Lung (tissue), 11 donors: ENCODE measurements at regions not wholly inside any gene's neighbourhood (a gene's known extent, or its start where the extent isn't known, plus 50 kb on each side); places are given as distances from the start of the nearest gene placed in this dataset.

Experiments used
- ATAC-seq: fragments of 200-7000 bp; cut with Tn5 transposase; one replicate; pipeline ENCODE4 v1.9.1; 2020; ENCODE audit warnings: moderate number of reproducible peaks; ENCODE audit not compliant: insufficient read depth, low FRiP score
- DNase-seq, 3 donors: peaks; one replicate each; pipeline ENCODE4 v3.0.0-alpha.2; 2013 to 2017
- H3K27ac ChIP-seq, 2 donors: one replicate each; pipeline ENCODE4 v1.5.1; 2013; ENCODE audit warnings: mild to moderate bottlenecking in 2 of 2, moderate library complexity in 2 of 2, control low read depth in 1 of 2, inconsistent platforms in 1 of 2, low read depth in 1 of 2, low read length in 1 of 2
- H3K27me3 ChIP-seq, 3 donors: one replicate each; pipeline ENCODE4 v1.5.1; 2013; ENCODE audit warnings: low read length in 2 of 3; ENCODE audit not compliant: control insufficient read depth in 3 of 3, insufficient read depth in 3 of 3
- H3K36me3 ChIP-seq, 4 donors: one replicate each; pipeline ENCODE4 v1.5.1; 2013; ENCODE audit warnings: low read length in 4 of 4, mild to moderate bottlenecking in 1 of 4, moderate library complexity in 1 of 4; ENCODE audit not compliant: control insufficient read depth in 4 of 4, insufficient read depth in 4 of 4
- H3K4me1 ChIP-seq, 5 donors: one replicate each; pipeline ENCODE4 v1.5.1; 2013; ENCODE audit warnings: low read length in 5 of 5, mild to moderate bottlenecking in 2 of 5, moderate library complexity in 1 of 5; ENCODE audit not compliant: control insufficient read depth in 5 of 5, insufficient read depth in 5 of 5
- H3K4me3 ChIP-seq: one replicate; pipeline ENCODE4 v1.5.1; 2013; ENCODE audit warnings: mild to moderate bottlenecking, control low read depth, moderate library complexity
- H3K9ac ChIP-seq, 2 donors: one replicate each; pipeline ENCODE4 v1.5.1; 2013; ENCODE audit warnings: low read length in 2 of 2, control low read depth in 1 of 2; ENCODE audit not compliant: insufficient read depth in 1 of 2
- H3K9me3 ChIP-seq, 4 donors: one replicate each; pipeline ENCODE4 v1.5.1; 2013; ENCODE audit warnings: low read length in 3 of 4, mild to moderate bottlenecking in 1 of 4, moderate library complexity in 1 of 4; ENCODE audit not compliant: control insufficient read depth in 4 of 4, insufficient read depth in 3 of 4
- CTCF ChIP-seq: IDR thresholded peaks from 2 replicates; pipeline ENCODE4 v1.5.1; 2012; ENCODE audit warnings: mild to moderate bottlenecking; ENCODE audit errors: control extremely low read depth, extremely low read depth
- WGBS, 2 donors: extraction: QIAGEN DNeasy Blood & Tissue Kit; methylation state at CpG; one replicate each; pipeline ENCODE4 v1.1.7; 2013; 5-methylcytosine and 5-hydroxymethylcytosine counted together
- donor health status: control.
- donor health status: control.
- donor health status: Bipolar disorder and iron deficiency.
- donor health status: healthy.
- donor health status: DM: yes; HTN: yes; CAD: no.

GRCh38 chr2:239734436-239735005 lies 290.6 kb downstream of the NDUFA10 start:
- no peak overlapping the region for H3K4me3 ChIP-seq

GRCh38 chr2:239732666-239733010 lies 292.5 kb downstream of the NDUFA10 start:
- no peak for TF ChIP-seq CTCF
- ATAC-seq = no peak
- no peak overlapping the region for H3K27ac ChIP-seq
- H3K36me3 ChIP-seq = no peaks in the 10 kb centered on the region
- peaks cover 0 to 9% (median 0%) of the 10 kb centered on the region in 3 donors for H3K27me3 ChIP-seq
- WGBS, 2 donors = 79 to 93% methylated on average over 6 of the region's 6 CpGs
- no peaks in the 10 kb centered on the region for H3K4me1 ChIP-seq
- H3K9ac ChIP-seq = no peak overlapping the region
- peaks cover 0 to 2% (median 0%) of the 10 kb centered on the region in 4 donors for H3K9me3 ChIP-seq
- no peak for DNase-seq
- H3K4me3 ChIP-seq = no peak overlapping the region

More at GRCh38 chr2:239734436-239735005, 290.6 kb downstream of the NDUFA10 start:
- no peak overlapping the region for H3K27ac ChIP-seq
- no peaks in the 10 kb centered on the region for H3K4me1 ChIP-seq
- H3K36me3 ChIP-seq = no peaks in the 10 kb centered on the region
- H3K27me3 ChIP-seq = peaks cover 0 to 22% (median 5%) of the 10 kb centered on the region in 3 donors
- WGBS, 2 donors = 83 to 85% methylated on average over 8 of the region's 8 CpGs
- no peak overlapping the region for H3K9ac ChIP-seq
- DNase-seq (no peak), ATAC-seq (no peak)
- no peak for TF ChIP-seq CTCF
- H3K9me3 ChIP-seq = peaks cover 0 to 3% (median 0%) of the 10 kb centered on the region in 4 donors

DNA sequence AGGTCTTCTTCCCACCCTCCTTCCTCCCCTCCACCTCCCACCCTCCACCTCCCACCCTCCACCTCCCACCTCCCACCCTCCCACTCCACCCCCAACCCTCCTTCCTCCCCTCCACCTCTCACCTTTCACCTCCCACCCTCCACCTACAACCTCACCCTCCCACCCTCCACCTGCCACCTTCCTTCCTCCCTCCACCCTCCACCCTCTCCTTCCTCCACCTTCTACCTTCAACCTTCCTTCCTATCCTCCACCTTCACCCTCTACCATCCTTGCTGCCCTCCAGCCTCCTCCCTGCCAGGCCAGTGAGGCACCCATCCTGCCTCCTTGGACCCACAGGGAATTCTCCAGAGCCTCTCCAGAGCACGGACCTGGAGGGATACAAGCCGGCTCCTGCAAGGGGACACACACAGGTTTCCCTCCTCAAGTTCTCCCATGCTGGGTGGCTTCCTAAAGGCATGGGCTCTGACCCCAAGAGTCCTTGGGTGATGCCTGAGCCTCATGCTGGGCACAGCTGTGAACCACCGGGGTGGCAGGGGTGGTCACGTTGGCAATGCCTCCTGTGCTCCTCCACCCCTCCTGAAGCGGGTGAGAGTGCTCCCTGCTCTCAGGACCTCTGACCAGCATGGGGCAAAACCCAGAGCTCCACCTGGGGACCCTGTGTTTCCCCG lies 293.0 kb downstream of the NDUFA10 start:
- no peak for DNase-seq
- peaks cover 0 to 2% (median 0%) of the 10 kb centered on the region in 4 donors for H3K9me3 ChIP-seq

More for the DNA sequence above, 293.0 kb downstream of the NDUFA10 start:
- H3K36me3 ChIP-seq = no peaks in the 10 kb centered on the region
- TF ChIP-seq CTCF = no peak
- H3K4me1 ChIP-seq = no peaks in the 10 kb centered on the region
- H3K9ac ChIP-seq = no peak overlapping the region
- WGBS, 2 donors = 89 to 98% methylated on average over 6 of the region's 6 CpGs
- H3K27me3 ChIP-seq = peaks cover 0 to 9% (median 0%) of the 10 kb centered on the region in 3 donors
- no peak for ATAC-seq
- H3K27ac ChIP-seq = no peak overlapping the region
- no peak overlapping the region for H3K4me3 ChIP-seq
